ENCODE measurements at regions not wholly inside any gene's neighbourhood (a gene's known extent, or its start where the extent isn't known, plus 50 kb on each side); places are given as distances from the start of the nearest gene placed in this dataset.
"Not testable (repeated sequence)": the region's sequence is repeated elsewhere in the genome, so short reads cannot be mapped to it uniquely, and the experiment has no call there.

GRCh38 chr11:87970762-87971161 is 204.5 kb downstream of the RAB38 start:
- no peak for DNase-seq

- DNase-seq: no peak
These were observed 207.8 kb downstream of the RAB38 start for GRCh38 chr11:87967459-87967858.

GRCh38 chr11:87966694-87967093 is 208.5 kb downstream of the RAB38 start:
- peak; percentile 23 for DNase-seq

- DNase-seq: no peak
These were observed 209.0 kb downstream of the RAB38 start for GRCh38 chr11:87966216-87966615.

GRCh38 chr11:87961606-87962005 is 213.6 kb downstream of the RAB38 start:
- DNase-seq: peak; percentile 55

GRCh38 chr11:87957961-87958360 is 217.3 kb downstream of the RAB38 start:
- no peak for DNase-seq

GRCh38 chr11:87954476-87954875 is 220.8 kb downstream of the RAB38 start:
- no peak for DNase-seq

- no peak for DNase-seq
These were observed 232.5 kb downstream of the RAB38 start for GRCh38 chr11:87942786-87943185.

- no peak for DNase-seq
These were observed 241.1 kb downstream of the RAB38 start for GRCh38 chr11:87934182-87934581.

GRCh38 chr11:87926250-87926970 is 248.8 kb downstream of the RAB38 start:
- peak; percentile 56 for DNase-seq

- no peak for DNase-seq
These were observed 251.1 kb downstream of the RAB38 start for GRCh38 chr11:87924125-87924524.

- DNase-seq: no peak
These were observed 258.1 kb downstream of the RAB38 start for GRCh38 chr11:87917111-87917510.

GRCh38 chr11:87909178-87909577 is 266.1 kb downstream of the RAB38 start:
- DNase-seq: no peak

GRCh38 chr11:87908086-87908485 is 267.2 kb downstream of the RAB38 start:
- no peak for DNase-seq

GRCh38 chr11:87903345-87903744 is 271.9 kb downstream of the RAB38 start:
- DNase-seq: no peak

GRCh38 chr11:87901341-87901740 is 273.9 kb downstream of the RAB38 start:
- DNase-seq: no peak

GRCh38 chr11:87897921-87898320 is 277.3 kb downstream of the RAB38 start:
- no peak for DNase-seq

GRCh38 chr11:87897071-87897470 is 278.2 kb downstream of the RAB38 start:
- no peak for DNase-seq

- DNase-seq: no peak
These were observed 280.3 kb downstream of the RAB38 start for GRCh38 chr11:87894961-87895360.

GRCh38 chr11:87892291-87892690 is 283.0 kb downstream of the RAB38 start:
- no peak for DNase-seq

GRCh38 chr11:87889126-87889525 is 286.1 kb downstream of the RAB38 start:
- no peak for DNase-seq

GRCh38 chr11:87885084-87885483 is 290.2 kb downstream of the RAB38 start:
- DNase-seq: not testable (repeated sequence)

GRCh38 chr11:87879118-87879517 is 296.1 kb downstream of the RAB38 start:
- peak; percentile 82 for DNase-seq

- peak; percentile 64 for DNase-seq
These were observed 296.8 kb downstream of the RAB38 start for GRCh38 chr11:87878373-87878825.

- DNase-seq: no peak
These were observed 304.2 kb downstream of the RAB38 start for GRCh38 chr11:87871056-87871455.
